ENCODE measurements at regions not wholly inside any gene's neighbourhood (a gene's known extent, or its start where the extent isn't known, plus 50 kb on each side); places are given as distances from the start of the nearest gene placed in this dataset.

GRCh38 chr12:78712834-78713481 lies 151.6 kb upstream of the SYT1 start:
- no peak for TF ChIP-seq CTCF (IDR thresholded peaks at IDR 0.05)
- TF ChIP-seq EZH2phosphoT487 (IDR thresholded peaks at IDR 0.05), result no peak

Measured in neural progenitor cell (in vitro differentiated cells).